ENCODE measurements at regions not wholly inside any gene's neighbourhood (a gene's known extent, or its start where the extent isn't known, plus 50 kb on each side); places are given as distances from the start of the nearest gene placed in this dataset.

DNA sequence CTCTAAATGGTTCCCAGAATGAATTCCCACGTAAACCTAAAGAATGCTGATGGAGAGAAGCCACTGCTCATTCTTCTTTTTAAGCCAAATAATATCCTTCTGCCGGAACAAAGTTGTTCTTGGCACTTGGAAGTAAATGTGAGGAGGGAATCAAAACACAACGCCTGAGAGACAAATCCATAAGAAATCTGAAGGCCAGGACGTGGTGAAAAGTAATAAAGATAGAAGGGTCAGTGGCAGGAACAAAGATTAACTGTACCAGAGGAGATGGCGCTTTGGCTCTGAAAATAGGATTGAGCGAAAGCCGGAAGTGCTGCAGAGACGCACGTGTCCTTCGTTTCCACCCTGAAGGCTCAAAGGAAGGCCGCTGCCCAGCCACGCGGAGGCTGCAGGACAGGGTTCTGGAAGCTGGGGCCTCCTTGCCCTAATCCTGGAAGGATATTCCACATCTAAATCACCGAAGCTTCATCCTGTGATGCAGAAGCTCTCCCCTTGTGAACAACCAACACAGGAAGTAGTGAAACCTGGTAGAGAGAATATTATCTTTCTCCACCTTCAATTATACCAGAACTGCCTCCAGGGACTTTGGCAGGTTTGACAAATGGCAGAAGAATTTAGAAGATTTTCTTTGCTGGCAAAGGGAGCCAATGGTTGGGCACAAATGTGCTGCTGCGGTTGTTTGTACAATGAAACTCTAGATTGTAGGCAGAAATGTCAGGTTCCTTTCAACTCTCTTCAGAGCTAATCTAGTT is 214.6 kb upstream of the SERP2 start:
- H3K27ac ChIP-seq (ENCODE audit: low read length) = no peak overlapping the region

DNA sequence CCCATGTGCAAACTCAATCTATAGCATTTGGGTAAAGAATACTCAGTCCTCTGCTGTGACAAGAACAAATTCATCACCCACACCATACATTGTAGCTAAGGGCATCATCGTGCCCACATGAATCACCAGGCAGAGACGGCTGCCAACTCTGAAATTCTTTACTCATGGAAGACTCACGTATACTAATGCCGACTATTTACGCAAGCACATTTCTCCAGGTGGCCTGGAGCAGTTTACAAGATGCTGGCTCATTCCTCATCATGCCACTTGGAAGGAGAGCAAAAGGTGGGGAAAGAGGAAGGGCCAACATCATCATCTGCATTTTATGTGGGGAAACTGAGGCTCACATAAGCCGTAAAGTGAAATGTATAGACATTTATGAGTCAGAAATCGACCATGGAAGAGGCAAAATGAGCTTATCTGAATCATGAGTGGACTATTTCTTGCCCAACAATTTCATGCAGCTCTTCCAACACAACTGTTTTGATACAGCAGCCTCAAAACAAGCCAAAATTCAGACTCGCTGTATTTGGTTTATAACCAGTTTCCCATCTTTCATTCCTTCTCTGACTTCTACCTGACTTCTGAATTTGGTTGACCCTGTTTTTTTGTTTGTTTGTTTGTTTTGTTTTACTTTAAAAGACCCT is 213.9 kb upstream of the SERP2 start:
- no peaks in the 10 kb centered on the region for H3K27me3 ChIP-seq (ENCODE audit: control insufficient read depth, insufficient read depth, low read length)
- no peaks in the 10 kb centered on the region for H3K36me3 ChIP-seq (ENCODE audit: control insufficient read depth, low read depth, low read length)
- no peaks in the 10 kb centered on the region for H3K9me3 ChIP-seq (ENCODE audit: control insufficient read depth, low read depth, low read length)
- H3K27ac ChIP-seq (ENCODE audit: low read length) = no peak overlapping the region
- H3K4me3 ChIP-seq (ENCODE audit: low read length) = no peak overlapping the region
- peaks cover 5% of the 10 kb centered on the region for H3K4me1 ChIP-seq (ENCODE audit: control insufficient read depth, low read depth, low read length)
- no peak overlapping the region for H3K9ac ChIP-seq (ENCODE audit: low read length)

More for the DNA sequence above, 214.6 kb upstream of the SERP2 start:
- H3K9ac ChIP-seq (ENCODE audit: low read length) = no peak overlapping the region
- H3K4me1 ChIP-seq (ENCODE audit: control insufficient read depth, low read depth, low read length) = peaks cover 5% of the 10 kb centered on the region
- no peak overlapping the region for H3K4me3 ChIP-seq (ENCODE audit: low read length)
- no peaks in the 10 kb centered on the region for H3K36me3 ChIP-seq (ENCODE audit: control insufficient read depth, low read depth, low read length)
- no peaks in the 10 kb centered on the region for H3K27me3 ChIP-seq (ENCODE audit: control insufficient read depth, insufficient read depth, low read length)
- H3K9me3 ChIP-seq (ENCODE audit: control insufficient read depth, low read depth, low read length) = no peaks in the 10 kb centered on the region

DNA sequence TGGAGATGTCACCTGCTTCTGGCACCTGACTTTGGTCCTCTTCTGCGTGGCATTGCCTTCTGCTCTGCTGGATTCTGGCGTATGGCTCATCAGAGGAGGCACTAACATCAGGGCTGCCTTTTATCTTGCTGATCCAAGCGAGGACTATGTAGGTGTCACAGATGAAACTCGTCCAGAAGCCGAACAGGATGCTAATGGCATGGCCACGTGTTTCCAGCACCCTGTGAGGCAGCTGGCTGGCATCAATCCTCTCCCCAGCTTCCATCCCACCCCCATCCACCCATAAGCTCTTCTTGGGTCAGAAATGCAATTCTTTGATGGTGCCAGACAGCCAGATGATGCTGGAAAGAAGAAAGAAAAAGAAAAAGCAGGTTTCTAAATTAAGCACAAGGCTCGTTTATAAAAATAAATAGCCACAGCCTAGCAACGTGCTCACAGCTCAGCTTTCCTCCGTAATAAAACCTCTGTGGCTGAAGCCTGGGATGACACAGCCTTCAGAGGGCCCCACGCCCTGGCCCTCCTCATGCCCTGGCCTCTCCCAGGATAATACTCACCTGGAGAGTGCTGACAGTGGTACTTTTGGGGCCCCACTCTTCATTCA is 212.9 kb upstream of the SERP2 start:
- no peaks in the 10 kb centered on the region for H3K27me3 ChIP-seq (ENCODE audit: control insufficient read depth, insufficient read depth, low read length)
- H3K9me3 ChIP-seq (ENCODE audit: control insufficient read depth, low read depth, low read length) = no peaks in the 10 kb centered on the region
- peaks cover 5% of the 10 kb centered on the region for H3K4me1 ChIP-seq (ENCODE audit: control insufficient read depth, low read depth, low read length)
- no peak overlapping the region for H3K4me3 ChIP-seq (ENCODE audit: low read length)
- no peaks in the 10 kb centered on the region for H3K36me3 ChIP-seq (ENCODE audit: control insufficient read depth, low read depth, low read length)
- no peak overlapping the region for H3K9ac ChIP-seq (ENCODE audit: low read length)
- H3K27ac ChIP-seq (ENCODE audit: low read length) = no peak overlapping the region

DNA sequence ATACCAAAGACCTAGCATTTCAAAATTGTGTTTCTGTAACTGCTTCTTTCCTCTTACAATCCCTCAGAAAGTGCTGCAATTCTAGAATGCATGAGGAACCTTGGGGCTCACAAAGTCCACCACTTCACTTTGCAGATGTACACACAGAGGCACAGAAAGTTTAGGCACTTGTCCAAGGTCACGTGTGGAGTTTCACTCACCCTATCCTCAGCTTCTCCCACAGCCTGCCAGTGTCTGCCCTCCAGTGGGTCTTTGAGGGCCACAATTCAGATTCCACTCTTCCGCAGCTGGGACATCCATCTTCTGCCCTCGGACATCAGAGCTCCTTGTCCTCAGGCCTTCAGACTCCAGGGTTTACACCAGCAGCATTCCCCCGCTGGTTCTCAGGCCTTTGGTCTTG is 210.5 kb upstream of the SERP2 start:
- Histone ChIP-seq H3K27ac (ENCODE audit: low read length) (no peak overlapping the region), H3K36me3 (ENCODE audit: control insufficient read depth, low read depth, low read length) (no peaks in the 10 kb centered on the region), H3K4me3 (ENCODE audit: low read length) (no peak overlapping the region), H3K9me3 (ENCODE audit: control insufficient read depth, low read depth, low read length) (no peaks in the 10 kb centered on the region), H3K27me3 (ENCODE audit: control insufficient read depth, insufficient read depth, low read length) (no peaks in the 10 kb centered on the region), H3K4me1 (ENCODE audit: control insufficient read depth, low read depth, low read length) (no peaks in the 10 kb centered on the region), H3K9ac (ENCODE audit: low read length) (no peak overlapping the region)

DNA sequence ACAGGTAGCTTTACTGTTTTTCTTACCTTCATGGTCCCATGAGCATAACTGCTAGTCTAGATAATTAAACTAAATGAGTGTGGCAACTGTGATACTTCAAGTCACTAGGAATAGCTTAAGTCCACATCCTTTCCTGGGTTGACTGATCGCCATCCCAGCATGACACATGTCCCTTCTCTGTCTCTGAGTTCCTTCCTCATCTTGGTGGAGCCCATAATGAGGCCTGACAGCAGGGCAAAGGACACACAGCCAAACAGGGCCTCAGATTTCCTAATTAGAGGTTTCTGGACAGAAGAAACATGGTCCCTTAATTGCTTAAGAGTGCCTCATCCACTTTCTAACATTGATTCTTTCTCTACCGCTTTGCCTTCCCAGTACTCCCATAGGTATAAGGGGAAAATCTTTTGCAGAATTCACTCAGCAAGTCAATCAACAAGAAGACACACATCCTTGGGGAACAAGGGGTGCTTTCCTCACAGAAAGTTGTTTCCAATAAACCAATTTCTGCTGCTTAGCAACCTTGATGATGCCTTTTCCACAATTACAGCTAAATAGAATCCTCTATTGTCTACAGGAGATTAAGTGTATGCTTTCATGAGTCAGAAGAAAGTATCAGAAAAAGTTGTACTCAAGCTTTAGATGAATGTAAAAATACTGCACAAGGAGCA is 208.3 kb upstream of the SERP2 start:
- no peaks in the 10 kb centered on the region for H3K9me3 ChIP-seq (ENCODE audit: control insufficient read depth, low read depth, low read length)
- H3K36me3 ChIP-seq (ENCODE audit: control insufficient read depth, low read depth, low read length) = no peaks in the 10 kb centered on the region
- H3K4me1 ChIP-seq (ENCODE audit: control insufficient read depth, low read depth, low read length) = no peaks in the 10 kb centered on the region
- no peak overlapping the region for H3K9ac ChIP-seq (ENCODE audit: low read length)
- H3K4me3 ChIP-seq (ENCODE audit: low read length) = no peak overlapping the region
- no peak overlapping the region for H3K27ac ChIP-seq (ENCODE audit: low read length)
- no peaks in the 10 kb centered on the region for H3K27me3 ChIP-seq (ENCODE audit: control insufficient read depth, insufficient read depth, low read length)

DNA sequence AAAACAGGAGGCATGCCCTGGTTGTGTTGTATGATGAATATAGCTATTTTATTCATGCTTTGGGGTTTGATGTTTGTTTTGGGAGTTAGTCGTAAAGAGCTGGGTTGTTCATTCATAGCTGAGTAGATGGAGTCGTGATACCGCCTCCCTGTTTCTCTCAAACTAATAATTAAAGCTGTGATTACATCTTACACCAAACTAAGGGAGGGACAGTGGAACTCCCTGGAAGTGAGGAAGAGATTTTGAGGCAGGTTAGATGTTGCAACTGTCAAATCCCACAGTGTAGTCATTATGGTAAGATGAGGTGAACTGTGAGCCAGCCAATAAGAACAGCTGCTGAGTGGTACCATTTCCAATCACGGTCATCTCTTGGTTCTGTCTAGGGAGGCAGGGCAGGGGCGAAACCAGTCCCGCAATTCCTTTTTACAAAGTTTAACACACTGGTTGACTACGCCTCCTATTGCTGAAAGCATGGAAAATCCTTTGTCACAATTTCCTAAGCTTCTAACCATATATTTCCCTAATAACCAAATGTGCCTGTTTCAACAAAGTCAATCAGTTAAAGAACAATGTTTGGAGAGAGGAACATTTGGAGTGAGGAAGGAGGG is 207.6 kb upstream of the SERP2 start:
- Histone ChIP-seq H3K9me3 (ENCODE audit: control insufficient read depth, low read depth, low read length) (no peaks in the 10 kb centered on the region), H3K4me3 (ENCODE audit: low read length) (no peak overlapping the region), H3K27me3 (ENCODE audit: control insufficient read depth, insufficient read depth, low read length) (no peaks in the 10 kb centered on the region), H3K36me3 (ENCODE audit: control insufficient read depth, low read depth, low read length) (no peaks in the 10 kb centered on the region), H3K9ac (ENCODE audit: low read length) (no peak overlapping the region), H3K4me1 (ENCODE audit: control insufficient read depth, low read depth, low read length) (no peaks in the 10 kb centered on the region), H3K27ac (ENCODE audit: low read length) (no peak overlapping the region)

DNA sequence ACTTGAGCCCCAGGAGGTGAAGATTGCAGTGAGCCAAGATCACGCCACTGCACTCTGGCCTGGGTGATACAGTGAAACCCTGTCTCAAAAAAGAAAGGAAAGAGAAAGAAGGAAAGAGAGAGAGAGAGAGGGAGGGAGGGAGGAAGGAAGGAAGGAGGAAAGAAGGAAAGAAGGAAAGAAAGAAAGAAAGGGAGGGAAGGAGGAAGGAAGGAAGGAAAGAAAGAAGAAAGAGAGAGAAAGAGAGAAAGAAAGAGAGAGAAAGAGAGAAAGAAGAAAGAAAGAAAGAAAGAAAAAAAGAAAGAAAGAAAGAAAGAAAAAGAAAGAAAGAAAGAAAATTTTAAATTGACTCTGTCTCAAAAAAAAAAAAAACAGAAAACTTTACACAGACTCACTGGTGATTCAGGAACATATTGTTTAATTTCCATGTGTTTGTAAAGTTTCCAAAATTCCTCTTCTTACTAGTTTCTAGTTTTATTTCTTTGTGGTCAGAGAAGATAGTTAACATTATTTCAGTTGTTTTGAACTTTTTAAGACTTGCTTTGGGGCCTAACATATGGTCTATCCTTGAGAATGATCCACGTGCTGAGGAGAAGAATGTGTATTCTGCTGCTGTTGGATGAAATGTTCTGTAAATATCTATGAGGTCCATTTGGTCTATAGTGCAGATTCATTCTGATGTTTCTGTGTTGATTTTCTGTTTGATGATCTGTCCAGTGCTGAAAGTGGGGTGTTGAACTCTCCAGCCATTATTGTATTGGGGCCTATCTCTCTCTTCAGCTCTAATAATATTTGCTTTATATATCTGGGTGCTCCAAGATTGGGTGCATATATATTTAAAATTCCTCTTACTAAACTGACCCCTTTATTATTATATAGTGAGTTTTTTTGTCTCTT is 204.4 kb upstream of the SERP2 start:
- Histone ChIP-seq H3K4me1 (ENCODE audit: control insufficient read depth, low read depth, low read length) (no peaks in the 10 kb centered on the region), H3K9me3 (ENCODE audit: control insufficient read depth, low read depth, low read length) (no peaks in the 10 kb centered on the region), H3K36me3 (ENCODE audit: control insufficient read depth, low read depth, low read length) (no peaks in the 10 kb centered on the region), H3K27ac (ENCODE audit: low read length) (no peak overlapping the region), H3K9ac (ENCODE audit: low read length) (no peak overlapping the region), H3K4me3 (ENCODE audit: low read length) (no peak overlapping the region), H3K27me3 (ENCODE audit: control insufficient read depth, insufficient read depth, low read length) (no peaks in the 10 kb centered on the region)

DNA sequence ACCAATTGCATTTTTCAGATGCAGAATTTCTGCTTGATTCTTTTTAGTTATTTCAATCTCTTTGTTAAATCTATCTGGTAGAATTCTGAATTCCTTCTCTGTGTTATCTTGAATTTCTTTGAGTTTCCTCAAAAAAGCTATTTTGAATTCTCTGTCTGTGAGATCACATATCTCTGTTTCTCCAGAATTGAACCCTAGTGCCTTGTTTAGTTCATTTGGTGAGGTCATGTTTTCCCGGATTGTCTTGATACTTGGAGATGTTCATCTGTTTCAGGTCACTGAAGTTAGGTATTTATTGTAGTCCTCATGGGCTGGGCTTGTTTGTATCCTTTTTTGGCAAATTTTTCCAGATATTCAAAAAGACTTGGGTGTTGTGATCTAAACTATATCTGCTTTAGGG is 202.9 kb upstream of the SERP2 start:
- H3K4me1 ChIP-seq (ENCODE audit: control insufficient read depth, low read depth, low read length) = no peaks in the 10 kb centered on the region
- no peaks in the 10 kb centered on the region for H3K9me3 ChIP-seq (ENCODE audit: control insufficient read depth, low read depth, low read length)
- no peaks in the 10 kb centered on the region for H3K27me3 ChIP-seq (ENCODE audit: control insufficient read depth, insufficient read depth, low read length)
- H3K4me3 ChIP-seq (ENCODE audit: low read length) = no peak overlapping the region
- no peak overlapping the region for H3K27ac ChIP-seq (ENCODE audit: low read length)
- no peaks in the 10 kb centered on the region for H3K36me3 ChIP-seq (ENCODE audit: control insufficient read depth, low read depth, low read length)
- H3K9ac ChIP-seq (ENCODE audit: low read length) = no peak overlapping the region

DNA sequence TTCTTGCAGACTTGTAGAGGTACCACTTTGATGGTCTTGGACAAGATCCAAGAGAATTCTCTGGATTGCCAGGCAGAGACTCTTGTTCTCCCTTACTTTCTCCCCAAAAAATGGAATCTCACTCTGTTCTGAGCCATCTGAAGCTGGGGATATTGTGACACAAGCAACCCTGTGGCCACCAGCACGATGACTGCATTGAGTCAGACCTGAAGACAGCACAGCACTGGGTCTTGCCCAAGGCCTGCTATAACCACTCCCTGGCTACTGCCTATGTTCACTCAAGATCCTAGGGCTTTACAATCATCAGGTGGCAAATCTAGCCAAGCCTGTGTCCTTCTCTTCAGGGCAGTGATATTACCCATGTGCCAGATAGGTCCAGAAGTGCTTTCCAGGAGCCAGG is 202.5 kb upstream of the SERP2 start:
- H3K4me1 ChIP-seq (ENCODE audit: control insufficient read depth, low read depth, low read length) = no peaks in the 10 kb centered on the region
- no peak overlapping the region for H3K27ac ChIP-seq (ENCODE audit: low read length)
- no peaks in the 10 kb centered on the region for H3K27me3 ChIP-seq (ENCODE audit: control insufficient read depth, insufficient read depth, low read length)
- H3K9me3 ChIP-seq (ENCODE audit: control insufficient read depth, low read depth, low read length) = no peaks in the 10 kb centered on the region
- no peaks in the 10 kb centered on the region for H3K36me3 ChIP-seq (ENCODE audit: control insufficient read depth, low read depth, low read length)
- no peak overlapping the region for H3K4me3 ChIP-seq (ENCODE audit: low read length)
- H3K9ac ChIP-seq (ENCODE audit: low read length) = no peak overlapping the region

DNA sequence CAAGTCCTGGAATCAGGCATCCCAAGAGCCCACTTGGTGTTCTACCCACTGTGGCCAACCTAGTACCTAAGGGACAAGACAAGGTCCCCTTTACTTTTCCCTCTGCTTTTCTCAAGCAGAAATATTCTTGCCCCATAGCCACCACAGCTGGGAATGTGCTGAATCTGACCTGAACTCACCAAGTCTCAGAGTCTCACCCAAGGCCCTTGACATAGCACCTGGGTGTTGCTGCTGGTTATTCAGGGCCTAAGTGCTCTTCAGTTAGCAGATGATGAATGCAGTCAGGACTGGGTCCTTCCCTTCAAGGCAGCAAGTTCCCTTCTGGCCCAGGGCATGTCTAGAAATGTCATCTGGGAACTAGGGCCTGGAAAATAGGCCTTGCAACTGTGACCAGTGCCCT is 201.8 kb upstream of the SERP2 start:
- Histone ChIP-seq H3K27me3 (ENCODE audit: control insufficient read depth, insufficient read depth, low read length) (no peaks in the 10 kb centered on the region), H3K9ac (ENCODE audit: low read length) (no peak overlapping the region), H3K36me3 (ENCODE audit: control insufficient read depth, low read depth, low read length) (no peaks in the 10 kb centered on the region), H3K4me3 (ENCODE audit: low read length) (no peak overlapping the region), H3K27ac (ENCODE audit: low read length) (no peak overlapping the region), H3K9me3 (ENCODE audit: control insufficient read depth, low read depth, low read length) (no peaks in the 10 kb centered on the region), H3K4me1 (ENCODE audit: control insufficient read depth, low read depth, low read length) (no peaks in the 10 kb centered on the region)
